SK-N-SH (cell line): ENCODE measurements at regions not wholly inside any gene's neighbourhood (a gene's known extent, or its start where the extent isn't known, plus 50 kb on each side); places are given as distances from the start of the nearest gene placed in this dataset.

Experiments
- CTCF ChIP-seq: fragments of 200-600 bp; sonication (generic); IDR thresholded peaks from 2 replicates; pipeline ENCODE4 v1.6.1; 2017; ENCODE audit warnings: antibody characterized with exemption, mild to moderate bottlenecking, moderate library complexity
- MXI1 ChIP-seq: IDR thresholded peaks from 2 replicates; pipeline ENCODE4 v1.6.1; 2012; ENCODE audit warnings: mild to moderate bottlenecking, low read depth, low read length, improper control_type of control experiment
- POLR2AphosphoS5 ChIP-seq: IDR thresholded peaks from 2 replicates; pipeline ENCODE4 v1.6.1; 2012; ENCODE audit warnings: low read depth, low read length
- RFX5 ChIP-seq: IDR thresholded peaks from 2 replicates; pipeline ENCODE4 v1.6.1; 2012; ENCODE audit warnings: mild to moderate bottlenecking, improper control_type of control experiment, low read length
- TAF1 ChIP-seq: IDR thresholded peaks from 2 replicates; pipeline ENCODE4 v1.6.1; 2012; ENCODE audit warnings: low read depth, mild to moderate bottlenecking, low read length, moderate library complexity, borderline replicate concordance

- TF ChIP-seq TAF1 (no peak), MXI1 (no peak), POLR2AphosphoS5 (no peak), RFX5 (no peak), CTCF (no peak)
Observed at GRCh38 chr11:111186308-111186915, 59.1 kb upstream of the POU2AF2 start.
